HepG2 (cell line): ENCODE measurements at regions not wholly inside any gene's neighbourhood (a gene's known extent, or its start where the extent isn't known, plus 50 kb on each side); places are given as distances from the start of the nearest gene placed in this dataset.

Source experiments
- ATAC-seq: fragments of 200-7000 bp; cut with Tn5 transposase; 3 replicates; pipeline ENCODE4 v1.9.1; 2020; ENCODE audit warnings: mild to moderate bottlenecking, moderate library complexity
- BruUV-seq: library from RNA; stranded (reverse); fragments of 400-500 nt; replicated peaks from 2 replicates; lab custom pipeline; 2021; lab: Mats Ljungman, UMichigan
- CTCF ChIA-PET: fragments of 300-600 bp; formaldehyde crosslinking; extraction: SDS; loops from one replicate; lab custom pipeline; 2021; ENCODE audit warnings: low total read pairs, inconsistent platforms, low intra/inter-chr PET ratio; lab: Yijun Ruan, JAX
- POLR2A ChIA-PET: fragments of 350-600 bp; sonication (Branson Sonifier 250); formaldehyde crosslinking; loops from one replicate; lab custom pipeline; 2020; ENCODE audit warnings: antibody characterized with exemption, inconsistent platforms; lab: Yijun Ruan, JAX
- DNase-seq: peaks from one replicate; pipeline ENCODE4 v3.0.0-alpha.2; 2015; ENCODE audit warnings: low spot score
- FAIRE-seq: peaks from 3 replicates; lab custom pipeline; 2011; peaks lifted over from hg19 to GRCh38; lab: Jason Lieb, UNC
- H2AFZ ChIP-seq: one replicate; pipeline ENCODE4 v1.6.1; 2011; ENCODE audit warnings: low read length, inconsistent platforms
- H3K27ac ChIP-seq: fragments of 300-600 bp; 3 replicates; pipeline ENCODE4 v1.8.0; 2011; ENCODE audit warnings: mixed run types, mild to moderate bottlenecking, mixed read lengths, low read length, inconsistent platforms; ENCODE audit not compliant: insufficient read depth; ENCODE audit errors: extremely low read length
- H3K27me3 ChIP-seq, 2 experiments: fragments of 200-600 bp in 1 of 2; 2 replicates in 1 of 2; 3 replicates in 1 of 2; pipeline versions ENCODE4 v1.6.0 to v1.8.0; 2011; ENCODE audit warnings: low read length in 2 of 2, mild to moderate bottlenecking in 2 of 2, moderate library complexity in 2 of 2, inconsistent platforms in 1 of 2; ENCODE audit not compliant: insufficient read depth in 2 of 2, control insufficient read depth in 1 of 2
- H3K36me3 ChIP-seq, 2 experiments: fragments of 200-600 bp in 1 of 2; replicated peaks in 1 of 2; 2 replicates in 1 of 2; 3 replicates in 1 of 2; pipeline versions ENCODE4 v1.5.1 to v1.8.0; 2011; ENCODE audit warnings: low read length in 2 of 2, inconsistent platforms in 1 of 2; ENCODE audit not compliant: insufficient read depth in 2 of 2, control insufficient read depth in 1 of 2
- H3K4me1 ChIP-seq: 2 replicates; pipeline ENCODE4 v1.5.1; 2012; ENCODE audit warnings: low read length, inconsistent platforms; ENCODE audit not compliant: insufficient read depth
- H3K4me2 ChIP-seq: 2 replicates; pipeline ENCODE4 v1.6.0; 2011; ENCODE audit warnings: low read depth, low read length, inconsistent platforms
- H3K4me3 ChIP-seq, 3 experiments: fragments of 200-600 bp in 1 of 3; sonication (generic), shearing (Covaris generic) in 1 of 3; replicated peaks in 1 of 3; 2 replicates each; pipeline ENCODE4 v1.5.1; 2011 to 2016; ENCODE audit warnings: low read length in 3 of 3, inconsistent platforms in 2 of 3, low read depth in 2 of 3, mild to moderate bottlenecking in 2 of 3, control low read depth in 1 of 3, mixed read lengths in 1 of 3; ENCODE audit not compliant: insufficient read depth in 1 of 3
- H3K79me2 ChIP-seq: one replicate; pipeline ENCODE4 v1.6.1; 2011; ENCODE audit warnings: low read length, inconsistent platforms; ENCODE audit not compliant: insufficient read depth
- H3K9ac ChIP-seq: 2 replicates; pipeline ENCODE4 v1.6.0; 2011; ENCODE audit warnings: mild to moderate bottlenecking, low read depth, low read length, inconsistent platforms; ENCODE audit not compliant: insufficient read depth
- H3K9me3 ChIP-seq: 2 replicates; pipeline ENCODE4 v1.5.1; 2012; ENCODE audit warnings: mild to moderate bottlenecking, low read length
- H4K20me1 ChIP-seq: 2 replicates; pipeline ENCODE4 v1.6.0; 2011; ENCODE audit warnings: inconsistent platforms, mild to moderate bottlenecking, low read length, moderate library complexity; ENCODE audit not compliant: insufficient read depth
- ARNT ChIP-seq: fragments of 450-650 bp; IDR thresholded peaks from 2 replicates; pipeline ENCODE4 v1.6.1; 2017
- DR1 ChIP-seq: sonication (generic); formaldehyde crosslinking; IDR thresholded peaks from 2 replicates; pipeline ENCODE4 v1.8.0; 2021; ENCODE audit warnings: mild to moderate bottlenecking, missing genetic modification reagents, inconsistent platforms
- FOXM1 ChIP-seq: sonication (generic); formaldehyde crosslinking; IDR thresholded peaks from 2 replicates; pipeline ENCODE4 v1.5.0; 2020; ENCODE audit warnings: missing genetic modification reagents
- MTA1 ChIP-seq: sonication (generic); formaldehyde crosslinking; IDR thresholded peaks from 2 replicates; pipeline ENCODE4 v1.4.0; 2020; ENCODE audit warnings: missing genetic modification reagents, mild to moderate bottlenecking, borderline replicate concordance
- MZF1 ChIP-seq: sonication (generic); formaldehyde crosslinking; IDR thresholded peaks from 2 replicates; pipeline ENCODE4 v1.8.1; 2023; ENCODE audit warnings: mild to moderate bottlenecking, missing genetic modification reagents, borderline replicate concordance
- PLRG1 ChIP-seq: fragments of 450-650 bp; conservative IDR thresholded peaks from 2 replicates; pipeline ENCODE4 v1.6.1; 2016
- SIN3A ChIP-seq: IDR thresholded peaks from 2 replicates; pipeline ENCODE4 v1.6.1; 2011; ENCODE audit warnings: low read depth, mild to moderate bottlenecking, control low read depth, low read length, borderline replicate concordance
- SP2 ChIP-seq: sonication (generic); formaldehyde crosslinking; IDR thresholded peaks from 2 replicates; pipeline ENCODE4 v1.5.1; 2020; ENCODE audit warnings: mild to moderate bottlenecking, missing genetic modification reagents
- TMF1 ChIP-seq: sonication (generic); formaldehyde crosslinking; IDR thresholded peaks from 2 replicates; pipeline ENCODE4 v1.8.1; 2022; ENCODE audit warnings: low read depth, missing genetic modification reagents
- ZBTB8A ChIP-seq: sonication (generic); formaldehyde crosslinking; IDR thresholded peaks from 2 replicates; pipeline ENCODE4 v1.4.0; 2020; ENCODE audit warnings: mild to moderate bottlenecking, low read depth, missing genetic modification reagents, borderline replicate concordance
- ZNF12 ChIP-seq: sonication (generic); formaldehyde crosslinking; IDR thresholded peaks from 2 replicates; pipeline ENCODE4 v1.5.0; 2020; ENCODE audit warnings: missing genetic modification reagents
- ZNF577 ChIP-seq: sonication (generic); formaldehyde crosslinking; IDR thresholded peaks from 2 replicates; pipeline ENCODE4 v1.4.0; 2020; ENCODE audit warnings: mild to moderate bottlenecking, low read depth, missing genetic modification reagents, borderline replicate concordance
- ZNF660 ChIP-seq: sonication (generic); formaldehyde crosslinking; IDR thresholded peaks from 2 replicates; pipeline ENCODE4 v1.5.1; 2020; ENCODE audit warnings: mild to moderate bottlenecking, low read depth, missing genetic modification reagents, borderline replicate concordance
- ZNF713 ChIP-seq: sonication (generic); formaldehyde crosslinking; IDR thresholded peaks from 2 replicates; pipeline ENCODE4 v1.4.0; 2020; ENCODE audit warnings: mild to moderate bottlenecking, missing genetic modification reagents
- ZSCAN29 ChIP-seq: sonication (generic); formaldehyde crosslinking; conservative IDR thresholded peaks from 2 replicates; pipeline ENCODE4 v1.4.0; 2020; ENCODE audit warnings: mild to moderate bottlenecking, missing genetic modification reagents
- WGBS: methylation state at CpG from one replicate; pipeline ENCODE4 v1.1.6; 2017; ENCODE audit warnings: low lambda C conversion rate; 5-methylcytosine and 5-hydroxymethylcytosine counted together
- in situ Hi-C: cut with HindIII; loops from 2 replicates; pipeline ENCODE4 v1.10.0; 2017; ENCODE audit warnings: low pct_unique_long_range_greater_than_20kb; ENCODE audit not compliant: extremely low pct_ligation_motif_present
- intact Hi-C: fragments of 100-400 bp; cut with micrococcal nuclease; formaldehyde crosslinking; loops from one replicate; pipeline ENCODE4 v1.10.0; 2022; ENCODE audit not compliant: unreplicated experiment
- TF ChIP-seq, protein P1 (sequence below): sonication (generic); formaldehyde crosslinking; IDR thresholded peaks from 2 replicates; pipeline ENCODE4 v1.5.0; 2020; ENCODE audit warnings: mild to moderate bottlenecking, missing genetic modification reagents
- TF ChIP-seq, protein P2 (sequence below): fragments of 450-650 bp; IDR thresholded peaks from 2 replicates; pipeline ENCODE4 v1.6.1; 2016

DNA sequence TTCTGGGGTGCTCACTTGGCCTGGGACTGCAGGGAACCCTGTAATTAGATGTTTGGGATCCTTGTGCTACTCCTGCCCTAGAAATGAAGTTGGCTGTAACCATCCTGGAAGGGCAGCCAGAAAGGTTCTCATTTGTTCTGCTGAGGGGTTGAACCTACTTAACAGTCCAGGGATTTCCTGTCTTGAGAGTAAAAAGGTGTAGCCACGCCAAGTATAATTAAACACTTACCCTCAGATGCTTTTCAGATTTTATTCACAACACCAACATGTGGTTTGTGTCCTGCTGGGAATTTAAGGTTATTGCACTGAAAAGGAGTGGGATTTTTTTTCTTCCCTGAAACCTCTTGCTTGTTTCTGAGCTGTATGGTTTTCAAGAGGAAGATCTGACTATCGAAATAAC is 222.4 kb upstream of the APCDD1 start (continued):
- TF ChIP-seq ZNF577 (CRISPR knock-in tag) (no peak), SP2 (CRISPR knock-in tag) (no peak), MTA1 (CRISPR knock-in tag) (no peak), ZNF713 (CRISPR knock-in tag) (no peak)

DNA sequence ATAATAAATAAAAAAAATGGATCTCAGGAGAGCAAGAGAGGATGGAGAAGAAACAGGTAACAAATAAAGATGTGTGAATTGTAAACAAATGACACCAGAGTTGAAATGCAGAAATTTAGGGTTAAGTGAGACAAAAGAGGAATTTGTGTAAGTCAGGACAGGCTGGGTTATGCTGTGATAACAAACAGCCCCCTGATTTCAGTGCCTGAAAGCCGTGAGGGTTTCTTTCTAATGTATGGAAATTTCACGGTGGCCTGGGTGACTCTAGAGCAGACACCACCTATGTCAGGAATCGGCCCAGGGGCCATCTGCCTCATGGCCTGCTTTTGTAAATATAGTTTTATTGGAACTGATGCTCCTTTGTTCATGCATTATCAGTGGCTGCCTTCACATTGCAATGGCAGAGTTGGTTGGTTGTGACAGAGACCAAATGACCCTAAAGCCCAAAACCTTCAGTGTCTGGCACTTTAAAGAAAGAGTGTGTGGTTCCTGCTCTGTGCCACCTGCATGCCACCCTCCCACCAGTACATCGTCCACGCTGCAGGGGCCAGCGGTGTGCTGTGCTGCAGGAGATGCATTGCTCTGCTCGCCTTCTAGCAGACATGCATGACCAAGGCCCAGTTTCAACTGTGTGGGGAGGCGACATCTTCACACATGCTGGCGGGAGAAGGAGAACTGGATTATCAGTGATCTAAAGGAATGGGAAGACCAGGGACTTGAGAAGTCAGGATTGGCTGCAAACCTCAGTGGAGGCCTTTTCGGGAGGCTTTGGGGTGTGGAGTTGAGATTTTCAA is 221.2 kb upstream of the APCDD1 start:
- POLR2A ChIA-PET, result no interaction called here

DNA sequence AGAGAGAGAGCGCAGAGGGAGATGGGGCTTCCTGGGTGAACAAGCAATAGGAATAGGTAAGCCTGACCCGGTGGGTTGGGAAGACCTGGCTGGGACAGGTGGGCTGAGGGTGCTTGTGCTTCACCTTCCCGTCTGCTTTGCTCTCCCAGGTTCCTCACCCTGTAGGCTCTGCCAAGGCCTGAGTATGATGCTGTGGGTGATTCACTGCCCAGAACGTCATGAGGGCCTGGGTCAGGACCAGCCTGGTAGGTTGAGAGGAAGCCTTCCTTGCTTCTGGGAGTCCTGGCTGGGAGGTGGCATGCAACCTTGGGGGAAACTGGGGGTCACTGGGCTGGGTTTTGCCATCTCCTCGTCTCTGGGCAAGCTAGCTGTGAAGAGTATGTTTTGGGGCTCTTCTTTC is 220.2 kb upstream of the APCDD1 start:
- FAIRE-seq (no peak), ATAC-seq (no peak), DNase-seq (no peak)
- Histone ChIP-seq H3K4me1 (no peaks in the 10 kb centered on the region), H3K27me3 (peaks cover 0 to 7% of the 10 kb centered on the region in 2 experiments; a peak in 2 of 5 replicates), H2AFZ (no peak overlapping the region), H3K4me3 (no peak overlapping the region), H4K20me1 (no peaks in the 10 kb centered on the region), H3K79me2 (no peaks in the 10 kb centered on the region), H3K9ac (no peak overlapping the region), H3K36me3 (no peaks in the 10 kb centered on the region), H3K4me2 (no peak overlapping the region), H3K27ac (no peak overlapping the region), H3K9me3 (no peaks in the 10 kb centered on the region)
- no TSS peak for BruUV-seq
- 21% methylated on average over 5 of the region's 5 CpGs for WGBS
- intact Hi-C loops, result no loop called here
- POLR2A ChIA-PET, result no interaction called here
- CTCF ChIA-PET, result no interaction called here
- in situ Hi-C loops, result no loop called here
- TF ChIP-seq ZNF660 (CRISPR knock-in tag) (no peak), SIN3A (no peak), PLRG1 (no peak), FOXM1 (no peak), ZBTB8A (CRISPR knock-in tag) (no peak), DR1 (CRISPR knock-in tag) (no peak), MZF1 (CRISPR knock-in tag) (no peak), ARNT (no peak), TMF1 (CRISPR knock-in tag) (no peak)
- TF ChIP-seq, protein P1, sequence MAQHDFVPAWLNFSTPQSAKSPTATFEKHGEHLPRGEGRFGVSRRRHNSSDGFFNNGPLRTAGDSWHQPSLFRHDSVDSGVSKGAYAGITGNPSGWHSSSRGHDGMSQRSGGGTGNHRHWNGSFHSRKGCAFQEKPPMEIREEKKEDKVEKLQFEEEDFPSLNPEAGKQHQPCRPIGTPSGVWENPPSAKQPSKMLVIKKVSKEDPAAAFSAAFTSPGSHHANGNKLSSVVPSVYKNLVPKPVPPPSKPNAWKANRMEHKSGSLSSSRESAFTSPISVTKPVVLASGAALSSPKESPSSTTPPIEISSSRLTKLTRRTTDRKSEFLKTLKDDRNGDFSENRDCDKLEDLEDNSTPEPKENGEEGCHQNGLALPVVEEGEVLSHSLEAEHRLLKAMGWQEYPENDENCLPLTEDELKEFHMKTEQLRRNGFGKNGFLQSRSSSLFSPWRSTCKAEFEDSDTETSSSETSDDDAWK (CRISPR knock-in tag), result no peak
- TF ChIP-seq, protein P2, sequence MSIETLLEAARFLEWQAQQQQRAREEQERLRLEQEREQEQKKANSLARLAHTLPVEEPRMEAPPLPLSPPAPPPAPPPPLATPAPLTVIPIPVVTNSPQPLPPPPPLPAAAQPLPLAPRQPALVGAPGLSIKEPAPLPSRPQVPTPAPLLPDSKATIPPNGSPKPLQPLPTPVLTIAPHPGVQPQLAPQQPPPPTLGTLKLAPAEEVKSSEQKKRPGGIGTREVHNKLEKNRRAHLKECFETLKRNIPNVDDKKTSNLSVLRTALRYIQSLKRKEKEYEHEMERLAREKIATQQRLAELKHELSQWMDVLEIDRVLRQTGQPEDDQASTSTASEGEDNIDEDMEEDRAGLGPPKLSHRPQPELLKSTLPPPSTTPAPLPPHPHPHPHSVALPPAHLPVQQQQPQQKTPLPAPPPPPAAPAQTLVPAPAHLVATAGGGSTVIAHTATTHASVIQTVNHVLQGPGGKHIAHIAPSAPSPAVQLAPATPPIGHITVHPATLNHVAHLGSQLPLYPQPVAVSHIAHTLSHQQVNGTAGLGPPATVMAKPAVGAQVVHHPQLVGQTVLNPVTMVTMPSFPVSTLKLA, result no peak

More for the DNA sequence above, 221.2 kb upstream of the APCDD1 start:
- no peaks in the 10 kb centered on the region for H3K36me3 ChIP-seq
- no peak overlapping the region for H3K4me3 ChIP-seq
- no TSS peak for BruUV-seq
- no peaks in the 10 kb centered on the region for H3K4me1 ChIP-seq
- H3K79me2 ChIP-seq, result no peaks in the 10 kb centered on the region
- H4K20me1 ChIP-seq, result no peaks in the 10 kb centered on the region
- CTCF ChIA-PET, result no interaction called here
- no peak overlapping the region for H3K4me2 ChIP-seq
- no peak overlapping the region for H3K9ac ChIP-seq
- in situ Hi-C loops (no loop called here), intact Hi-C loops (no loop called here)
- TF ChIP-seq ZSCAN29 (CRISPR knock-in tag), result no peak
- TF ChIP-seq ZNF12 (CRISPR knock-in tag), result peak; percentile 85
- H3K27ac ChIP-seq, result no peak overlapping the region
- 51% methylated on average over 10 of the region's 10 CpGs for WGBS
- H2AFZ ChIP-seq, result no peak overlapping the region
- FAIRE-seq, result no peak
- no peaks in the 10 kb centered on the region for H3K27me3 ChIP-seq
- no peak for DNase-seq
- no peaks in the 10 kb centered on the region for H3K9me3 ChIP-seq
- no peak for ATAC-seq
